Gastroesophageal sphincter (tissue), 3 donors: ENCODE measurements at regions not wholly inside any gene's neighbourhood (a gene's known extent, or its start where the extent isn't known, plus 50 kb on each side); places are given as distances from the start of the nearest gene placed in this dataset.

Source experiments
- CTCF ChIP-seq, 4 experiments: fragments of 200-600 bp in 2 of 4; fragments of 450-650 bp in 2 of 4; sonication (generic) in 1 of 4; IDR thresholded peaks; one replicate each; pipeline ENCODE4 v1.5.1; 2017 to 2019; ENCODE audit warnings: antibody characterized with exemption in 4 of 4, mild to moderate bottlenecking in 2 of 4, moderate library complexity in 2 of 4
- EP300 ChIP-seq: sonication (generic); formaldehyde crosslinking; IDR thresholded peaks from one replicate; pipeline ENCODE4 v1.6.1; 2017; ENCODE audit warnings: antibody characterized with exemption, mild to moderate bottlenecking
- POLR2A ChIP-seq, 2 donors: fragments of 450-650 bp; IDR thresholded peaks; one replicate each; pipeline ENCODE4 v1.6.1; 2017; ENCODE audit warnings: antibody characterized with exemption in 2 of 2, mild to moderate bottlenecking in 2 of 2, moderate library complexity in 1 of 2
- POLR2AphosphoS5 ChIP-seq: sonication (generic); formaldehyde crosslinking; IDR thresholded peaks from one replicate; pipeline ENCODE4 v1.6.1; 2017; ENCODE audit warnings: antibody characterized with exemption

DNA sequence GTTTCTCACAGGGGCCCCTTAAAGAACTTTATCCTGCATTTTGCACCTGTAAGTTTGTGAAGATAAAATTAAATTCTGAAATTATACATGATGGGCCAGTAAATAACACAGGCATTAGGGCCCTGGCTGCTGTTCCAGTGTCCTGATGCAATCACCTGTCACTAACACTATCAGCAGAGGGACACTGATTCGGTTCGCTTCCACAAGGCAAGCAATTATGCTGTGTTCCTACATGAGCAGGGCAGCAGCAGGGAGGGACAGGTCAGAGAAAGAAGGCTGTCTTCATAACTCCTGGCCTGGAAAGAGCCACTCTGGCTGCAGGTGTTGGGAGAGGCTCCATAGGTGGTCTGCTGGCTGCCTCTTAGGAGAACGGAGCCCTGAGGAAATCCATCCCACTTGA lies 487.3 kb downstream of the MID1IP1 start:
- no peak for TF ChIP-seq POLR2A (IDR thresholded peaks at IDR 0.05)
- TF ChIP-seq POLR2AphosphoS5: no peak
- TF ChIP-seq EP300: no peak
- TF ChIP-seq CTCF (IDR thresholded peaks at IDR 0.05): no peak
